Gastroesophageal sphincter (tissue), 3 donors: ENCODE measurements at regions not wholly inside any gene's neighbourhood (a gene's known extent, or its start where the extent isn't known, plus 50 kb on each side); places are given as distances from the start of the nearest gene placed in this dataset.

Source experiments
- CTCF ChIP-seq, 4 experiments: fragments of 200-600 bp in 2 of 4; fragments of 450-650 bp in 2 of 4; sonication (generic) in 1 of 4; IDR thresholded peaks; one replicate each; pipeline ENCODE4 v1.5.1; 2017 to 2019; ENCODE audit warnings: antibody characterized with exemption in 4 of 4, mild to moderate bottlenecking in 2 of 4, moderate library complexity in 2 of 4
- EP300 ChIP-seq: sonication (generic); formaldehyde crosslinking; IDR thresholded peaks from one replicate; pipeline ENCODE4 v1.6.1; 2017; ENCODE audit warnings: antibody characterized with exemption, mild to moderate bottlenecking
- POLR2A ChIP-seq, 2 donors: fragments of 450-650 bp; IDR thresholded peaks; one replicate each; pipeline ENCODE4 v1.6.1; 2017; ENCODE audit warnings: antibody characterized with exemption in 2 of 2, mild to moderate bottlenecking in 2 of 2, moderate library complexity in 1 of 2
- POLR2AphosphoS5 ChIP-seq: sonication (generic); formaldehyde crosslinking; IDR thresholded peaks from one replicate; pipeline ENCODE4 v1.6.1; 2017; ENCODE audit warnings: antibody characterized with exemption

GRCh38 chr1:5597171-5597850 is 394.9 kb downstream of the NPHP4 start:
- TF ChIP-seq CTCF (IDR thresholded peaks at IDR 0.05) (no peak), EP300 (no peak), POLR2A (IDR thresholded peaks at IDR 0.05) (no peak), POLR2AphosphoS5 (no peak)
